Calu3 (cell line): ENCODE measurements at regions not wholly inside any gene's neighbourhood (a gene's known extent, or its start where the extent isn't known, plus 50 kb on each side); places are given as distances from the start of the nearest gene placed in this dataset.

Experiments used
- BruUV-seq: library from RNA; stranded (reverse); fragments of 400-500 nt; replicated peaks from 2 replicates; lab custom pipeline; 2021; lab: Mats Ljungman, UMichigan
- CTCF ChIA-PET: fragments of 300-600 bp; sonication (Branson Sonifier 250); formaldehyde crosslinking; loops from one replicate; lab custom pipeline; 2022; ENCODE audit warnings: antibody characterized with exemption; lab: Charles Lee
- DNase-seq: peaks from one replicate; pipeline ENCODE4 v3.0.0; 2022
- H3K27ac Mint-ChIP-seq: one replicate; pipeline ENCODE4 v1.8.0; 2022; ENCODE audit warnings: mixed read lengths; ENCODE audit not compliant: unreplicated experiment
- H3K27me3 Mint-ChIP-seq: one replicate; pipeline ENCODE4 v1.8.0; 2022; ENCODE audit warnings: mixed read lengths; ENCODE audit not compliant: unreplicated experiment
- H3K36me3 Mint-ChIP-seq: one replicate; pipeline ENCODE4 v1.8.0; 2022; ENCODE audit warnings: mild to moderate bottlenecking, moderate library complexity, mixed read lengths; ENCODE audit not compliant: insufficient read depth, unreplicated experiment
- H3K4me1 Mint-ChIP-seq: one replicate; pipeline ENCODE4 v1.8.0; 2022; ENCODE audit warnings: mild to moderate bottlenecking, low read depth, mixed read lengths; ENCODE audit not compliant: unreplicated experiment
- H3K4me3 Mint-ChIP-seq: one replicate; pipeline ENCODE4 v1.8.0; 2022; ENCODE audit warnings: mild to moderate bottlenecking, low read depth, moderate library complexity, mixed read lengths; ENCODE audit not compliant: unreplicated experiment
- H3K9me3 Mint-ChIP-seq: one replicate; pipeline ENCODE4 v1.8.0; 2022; ENCODE audit warnings: low read depth, mixed read lengths; ENCODE audit not compliant: unreplicated experiment
- CTCF ChIP-seq: fragments of 200-600 bp; IDR thresholded peaks from one replicate; pipeline ENCODE4 v1.8.0; 2022; ENCODE audit warnings: antibody characterized with exemption; ENCODE audit not compliant: unreplicated experiment
- intact Hi-C: fragments of 100-400 bp; cut with micrococcal nuclease; formaldehyde crosslinking; loops from one replicate; pipeline ENCODE4 v1.10.0; 2022; ENCODE audit not compliant: unreplicated experiment

DNA sequence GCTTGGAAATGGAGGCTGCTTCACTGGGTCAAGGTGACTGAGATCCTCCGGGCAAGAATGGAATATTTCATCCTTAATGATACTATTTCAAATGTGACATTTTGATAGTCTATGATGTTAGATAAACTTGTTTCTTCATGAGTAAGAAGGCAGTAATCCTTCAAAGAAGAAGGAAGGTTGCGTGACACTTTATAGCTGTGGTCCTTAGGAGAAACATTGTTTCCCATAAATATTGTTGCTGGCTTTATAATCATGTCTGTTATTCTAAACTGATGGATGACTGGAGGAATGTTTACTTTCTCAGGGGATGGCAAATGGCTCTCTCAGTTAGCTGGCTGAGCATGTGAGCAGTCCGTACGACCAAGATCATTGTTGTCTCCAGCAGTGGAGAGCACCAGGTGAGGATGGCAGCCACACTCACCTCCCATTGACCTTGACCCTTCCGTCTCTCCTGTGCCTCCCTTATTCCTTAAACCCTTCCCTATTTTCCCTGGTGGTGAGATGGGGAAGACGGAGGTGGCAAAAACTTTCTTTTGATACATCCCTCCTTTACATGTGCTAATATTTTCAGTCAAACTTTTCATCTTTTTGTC is 171.2 kb upstream of the OLIG3 start:
- Mint-ChIP-seq H3K27me3 (no peaks in the 10 kb centered on the region), H3K4me1 (no peaks in the 10 kb centered on the region), H3K9me3 (no peaks in the 10 kb centered on the region), H3K4me3 (no peak overlapping the region), H3K36me3 (no peaks in the 10 kb centered on the region), H3K27ac (no peak overlapping the region)
- intact Hi-C loops: no loop called here
- no TSS peak for BruUV-seq
- TF ChIP-seq CTCF: no peak
- DNase-seq: no peak
- CTCF ChIA-PET: no interaction called here

GRCh38 chr6:137666202-137666774 is 172.1 kb upstream of the OLIG3 start:
- H3K27me3 Mint-ChIP-seq: no peaks in the 10 kb centered on the region
- H3K27ac Mint-ChIP-seq: no peak overlapping the region
- CTCF ChIA-PET: no interaction called here
- no peaks in the 10 kb centered on the region for H3K36me3 Mint-ChIP-seq
- no peaks in the 10 kb centered on the region for H3K9me3 Mint-ChIP-seq
- no peak for DNase-seq
- no TSS peak for BruUV-seq
- TF ChIP-seq CTCF: no peak
- no peaks in the 10 kb centered on the region for H3K4me1 Mint-ChIP-seq
- H3K4me3 Mint-ChIP-seq: no peak overlapping the region
- intact Hi-C loops: no loop called here

GRCh38 chr6:137673603-137674002 is 179.4 kb upstream of the OLIG3 start:
- no TSS peak for BruUV-seq
- intact Hi-C loops: no loop called here
- Mint-ChIP-seq H3K27ac (no peak overlapping the region), H3K4me3 (no peak overlapping the region), H3K36me3 (no peaks in the 10 kb centered on the region), H3K9me3 (no peaks in the 10 kb centered on the region), H3K4me1 (no peaks in the 10 kb centered on the region), H3K27me3 (no peaks in the 10 kb centered on the region)
- CTCF ChIA-PET: no interaction called here
- no peak for DNase-seq
- TF ChIP-seq CTCF: no peak

DNA sequence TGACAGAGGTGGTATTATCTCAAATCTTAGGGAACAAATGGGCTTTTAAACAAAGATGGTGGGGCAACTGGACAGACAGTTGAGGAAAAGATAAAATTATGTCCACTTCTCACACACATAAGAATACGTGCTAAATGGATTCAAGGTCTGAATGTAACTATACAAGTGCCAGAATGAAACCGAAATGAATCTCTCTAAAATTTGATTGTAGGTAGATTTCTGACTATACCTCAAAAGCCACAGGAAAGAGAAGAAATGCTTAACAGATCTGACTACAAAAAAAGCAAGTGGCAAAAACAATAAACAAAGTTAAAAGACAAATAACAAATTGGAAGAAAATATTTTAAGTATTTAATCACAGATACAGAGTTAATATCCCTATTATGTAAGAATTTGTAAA is 182.7 kb upstream of the OLIG3 start:
- no peak for TF ChIP-seq CTCF
- Mint-ChIP-seq H3K9me3 (no peaks in the 10 kb centered on the region), H3K4me1 (no peaks in the 10 kb centered on the region), H3K27ac (no peak overlapping the region), H3K27me3 (no peaks in the 10 kb centered on the region), H3K4me3 (no peak overlapping the region), H3K36me3 (no peaks in the 10 kb centered on the region)
- no peak for DNase-seq
- CTCF ChIA-PET: no interaction called here
- no TSS peak for BruUV-seq
- intact Hi-C loops: no loop called here
